Prostate gland (tissue), 2 donors: ENCODE measurements at regions not wholly inside any gene's neighbourhood (a gene's known extent, or its start where the extent isn't known, plus 50 kb on each side); places are given as distances from the start of the nearest gene placed in this dataset.

Experiments
- POLR2A ChIP-seq: fragments of 450-650 bp; IDR thresholded peaks from one replicate; pipeline ENCODE4 v1.6.1; 2016; ENCODE audit warnings: antibody characterized with exemption, mild to moderate bottlenecking
- TF ChIP-seq, protein P1 (sequence below), 4 experiments: fragments of 200-600 bp in 2 of 4; fragments of 450-650 bp in 2 of 4; sonication (generic) in 2 of 4; IDR thresholded peaks; 1 replicate in 3 of 4; 2 replicates in 1 of 4; pipeline ENCODE4 v1.5.1; 2016 to 2019; ENCODE audit warnings: antibody characterized with exemption in 4 of 4, mild to moderate bottlenecking in 2 of 4, moderate library complexity in 2 of 4

DNA sequence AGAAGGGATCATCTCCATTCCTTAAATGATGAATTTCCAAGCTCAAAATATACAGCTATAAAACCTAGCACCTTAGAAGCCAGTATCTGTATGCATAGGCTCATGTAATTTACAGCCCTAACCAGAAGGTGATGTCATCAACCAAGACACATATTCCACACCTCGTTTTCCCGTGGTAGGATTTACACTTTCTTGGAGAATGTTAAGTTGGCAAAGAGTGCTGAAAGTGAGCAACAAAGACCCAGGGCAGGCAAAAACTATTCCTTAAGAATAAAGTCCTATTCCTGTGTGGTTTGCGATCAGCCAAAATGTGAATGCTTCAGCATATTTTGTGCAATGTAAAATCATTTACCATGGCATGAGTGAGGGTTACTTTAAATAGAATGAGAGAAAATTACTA, 247.1 kb downstream of the OSR1 start:
- TF ChIP-seq, protein P1, sequence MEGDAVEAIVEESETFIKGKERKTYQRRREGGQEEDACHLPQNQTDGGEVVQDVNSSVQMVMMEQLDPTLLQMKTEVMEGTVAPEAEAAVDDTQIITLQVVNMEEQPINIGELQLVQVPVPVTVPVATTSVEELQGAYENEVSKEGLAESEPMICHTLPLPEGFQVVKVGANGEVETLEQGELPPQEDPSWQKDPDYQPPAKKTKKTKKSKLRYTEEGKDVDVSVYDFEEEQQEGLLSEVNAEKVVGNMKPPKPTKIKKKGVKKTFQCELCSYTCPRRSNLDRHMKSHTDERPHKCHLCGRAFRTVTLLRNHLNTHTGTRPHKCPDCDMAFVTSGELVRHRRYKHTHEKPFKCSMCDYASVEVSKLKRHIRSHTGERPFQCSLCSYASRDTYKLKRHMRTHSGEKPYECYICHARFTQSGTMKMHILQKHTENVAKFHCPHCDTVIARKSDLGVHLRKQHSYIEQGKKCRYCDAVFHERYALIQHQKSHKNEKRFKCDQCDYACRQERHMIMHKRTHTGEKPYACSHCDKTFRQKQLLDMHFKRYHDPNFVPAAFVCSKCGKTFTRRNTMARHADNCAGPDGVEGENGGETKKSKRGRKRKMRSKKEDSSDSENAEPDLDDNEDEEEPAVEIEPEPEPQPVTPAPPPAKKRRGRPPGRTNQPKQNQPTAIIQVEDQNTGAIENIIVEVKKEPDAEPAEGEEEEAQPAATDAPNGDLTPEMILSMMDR (IDR thresholded peaks at IDR 0.05), result no peak
- no peak for TF ChIP-seq POLR2A
